GM13977 (cell line): ENCODE measurements at regions not wholly inside any gene's neighbourhood (a gene's known extent, or its start where the extent isn't known, plus 50 kb on each side); places are given as distances from the start of the nearest gene placed in this dataset.

Source experiments
- DNase-seq: peaks from one replicate; pipeline ENCODE4 v3.0.0; 2012; ENCODE audit warnings: low spot score
- in situ Hi-C: fragments of 300-500 bp; cut with MboI; formaldehyde crosslinking; loops from one replicate; pipeline ENCODE4 v1.12.0; 2022; ENCODE audit warnings: low sequenced_read_pairs, low pct_unique_long_range_greater_than_20kb, mixed read lengths, inconsistent platforms; ENCODE audit not compliant: unreplicated experiment
- TF ChIP-seq, protein P1 (sequence below): IDR thresholded peaks from 2 replicates; pipeline ENCODE4 v1.5.1; 2012; ENCODE audit warnings: mild to moderate bottlenecking, control low read depth; ENCODE audit not compliant: insufficient read depth; ENCODE audit errors: extremely low read depth, missing control alignments

- in situ Hi-C loops: no loop called here
- no peak for DNase-seq
- TF ChIP-seq, protein P1, sequence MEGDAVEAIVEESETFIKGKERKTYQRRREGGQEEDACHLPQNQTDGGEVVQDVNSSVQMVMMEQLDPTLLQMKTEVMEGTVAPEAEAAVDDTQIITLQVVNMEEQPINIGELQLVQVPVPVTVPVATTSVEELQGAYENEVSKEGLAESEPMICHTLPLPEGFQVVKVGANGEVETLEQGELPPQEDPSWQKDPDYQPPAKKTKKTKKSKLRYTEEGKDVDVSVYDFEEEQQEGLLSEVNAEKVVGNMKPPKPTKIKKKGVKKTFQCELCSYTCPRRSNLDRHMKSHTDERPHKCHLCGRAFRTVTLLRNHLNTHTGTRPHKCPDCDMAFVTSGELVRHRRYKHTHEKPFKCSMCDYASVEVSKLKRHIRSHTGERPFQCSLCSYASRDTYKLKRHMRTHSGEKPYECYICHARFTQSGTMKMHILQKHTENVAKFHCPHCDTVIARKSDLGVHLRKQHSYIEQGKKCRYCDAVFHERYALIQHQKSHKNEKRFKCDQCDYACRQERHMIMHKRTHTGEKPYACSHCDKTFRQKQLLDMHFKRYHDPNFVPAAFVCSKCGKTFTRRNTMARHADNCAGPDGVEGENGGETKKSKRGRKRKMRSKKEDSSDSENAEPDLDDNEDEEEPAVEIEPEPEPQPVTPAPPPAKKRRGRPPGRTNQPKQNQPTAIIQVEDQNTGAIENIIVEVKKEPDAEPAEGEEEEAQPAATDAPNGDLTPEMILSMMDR: no peak
These were observed 202.3 kb upstream of the RAB6C start for GRCh38 chr2:129777146-129777545.

- TF ChIP-seq, protein P1: no peak
- DNase-seq: no peak
- in situ Hi-C loops: no loop called here
These were observed 201.5 kb upstream of the RAB6C start for GRCh38 chr2:129777762-129778583.

GRCh38 chr2:129778584-129778877, 200.9 kb upstream of the RAB6C start:
- DNase-seq: no peak
- TF ChIP-seq, protein P1: no peak
- in situ Hi-C loops: no loop called here

GRCh38 chr2:129779783-129780182, 199.7 kb upstream of the RAB6C start:
- TF ChIP-seq, protein P1: no peak
- no peak for DNase-seq
- in situ Hi-C loops: no loop called here

GRCh38 chr2:129780316-129781270, 198.9 kb upstream of the RAB6C start:
- TF ChIP-seq, protein P1: no peak
- in situ Hi-C loops: no loop called here
- DNase-seq: no peak

DNA sequence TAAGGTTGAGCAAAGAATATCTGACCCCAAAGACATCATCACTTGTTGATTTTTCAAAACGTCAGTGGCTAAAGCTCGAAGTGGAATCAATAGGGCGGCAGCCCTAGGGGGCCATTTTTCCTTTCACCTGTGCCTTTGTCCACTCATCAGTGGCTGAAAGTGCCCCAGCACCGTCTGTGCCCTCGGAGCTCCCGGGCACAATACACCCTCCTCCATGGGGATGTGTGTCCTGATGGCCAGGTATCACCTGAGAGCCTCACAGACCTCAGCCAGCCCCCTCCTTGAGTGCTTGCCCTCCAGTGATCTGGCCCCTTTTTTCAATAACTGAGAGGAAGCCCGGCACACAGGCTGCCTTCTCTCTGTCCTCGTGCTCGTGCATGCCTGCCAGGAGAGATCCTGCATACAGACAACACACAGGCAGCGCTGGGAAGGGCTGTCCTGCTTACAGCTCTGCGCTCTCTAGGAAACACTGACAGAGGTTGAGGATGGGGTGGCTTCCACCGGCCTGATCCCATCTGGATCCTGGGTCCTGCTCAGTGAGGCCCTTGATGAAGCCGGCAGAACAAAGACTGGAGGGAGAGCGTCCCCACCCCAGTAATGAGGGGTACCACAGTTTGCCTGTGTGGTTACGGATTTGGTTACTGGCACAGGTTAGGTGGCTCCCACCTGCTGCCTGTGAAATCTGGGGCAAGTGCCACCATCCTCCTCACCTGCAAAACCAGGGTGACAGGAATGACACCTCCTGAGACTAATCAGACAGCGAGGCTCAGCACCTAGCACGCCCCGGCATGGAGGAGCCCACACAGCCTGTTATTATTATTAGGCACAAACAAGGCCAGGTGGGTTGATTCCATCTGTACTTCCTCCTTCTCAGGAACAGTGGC, 197.5 kb upstream of the RAB6C start:
- TF ChIP-seq, protein P1: no peak
- DNase-seq: no peak
- in situ Hi-C loops: no loop called here
